HepG2 (cell line): ENCODE measurements at regions not wholly inside any gene's neighbourhood (a gene's known extent, or its start where the extent isn't known, plus 50 kb on each side); places are given as distances from the start of the nearest gene placed in this dataset.

ENCODE experiments used
- ATAC-seq: fragments of 200-7000 bp; cut with Tn5 transposase; 3 replicates; pipeline ENCODE4 v1.9.1; 2020; ENCODE audit warnings: mild to moderate bottlenecking, moderate library complexity
- BruUV-seq: library from RNA; stranded (reverse); fragments of 400-500 nt; replicated peaks from 2 replicates; lab custom pipeline; 2021; lab: Mats Ljungman, UMichigan
- CTCF ChIA-PET: fragments of 300-600 bp; formaldehyde crosslinking; extraction: SDS; loops from one replicate; lab custom pipeline; 2021; ENCODE audit warnings: low total read pairs, inconsistent platforms, low intra/inter-chr PET ratio; lab: Yijun Ruan, JAX
- POLR2A ChIA-PET: fragments of 350-600 bp; sonication (Branson Sonifier 250); formaldehyde crosslinking; loops from one replicate; lab custom pipeline; 2020; ENCODE audit warnings: antibody characterized with exemption, inconsistent platforms; lab: Yijun Ruan, JAX
- DNase-seq: peaks from one replicate; pipeline ENCODE4 v3.0.0-alpha.2; 2015; ENCODE audit warnings: low spot score
- FAIRE-seq: peaks from 3 replicates; lab custom pipeline; 2011; peaks lifted over from hg19 to GRCh38; lab: Jason Lieb, UNC
- H2AFZ ChIP-seq: one replicate; pipeline ENCODE4 v1.6.1; 2011; ENCODE audit warnings: low read length, inconsistent platforms
- H3K27ac ChIP-seq: fragments of 300-600 bp; 3 replicates; pipeline ENCODE4 v1.8.0; 2011; ENCODE audit warnings: mixed run types, mild to moderate bottlenecking, mixed read lengths, low read length, inconsistent platforms; ENCODE audit not compliant: insufficient read depth; ENCODE audit errors: extremely low read length
- H3K27me3 ChIP-seq, 2 experiments: fragments of 200-600 bp in 1 of 2; 2 replicates in 1 of 2; 3 replicates in 1 of 2; pipeline versions ENCODE4 v1.6.0 to v1.8.0; 2011; ENCODE audit warnings: low read length in 2 of 2, mild to moderate bottlenecking in 2 of 2, moderate library complexity in 2 of 2, inconsistent platforms in 1 of 2; ENCODE audit not compliant: insufficient read depth in 2 of 2, control insufficient read depth in 1 of 2
- H3K36me3 ChIP-seq, 2 experiments: fragments of 200-600 bp in 1 of 2; replicated peaks in 1 of 2; 2 replicates in 1 of 2; 3 replicates in 1 of 2; pipeline versions ENCODE4 v1.5.1 to v1.8.0; 2011; ENCODE audit warnings: low read length in 2 of 2, inconsistent platforms in 1 of 2; ENCODE audit not compliant: insufficient read depth in 2 of 2, control insufficient read depth in 1 of 2
- H3K4me1 ChIP-seq: 2 replicates; pipeline ENCODE4 v1.5.1; 2012; ENCODE audit warnings: low read length, inconsistent platforms; ENCODE audit not compliant: insufficient read depth
- H3K4me2 ChIP-seq: 2 replicates; pipeline ENCODE4 v1.6.0; 2011; ENCODE audit warnings: low read depth, low read length, inconsistent platforms
- H3K4me3 ChIP-seq, 3 experiments: fragments of 200-600 bp in 1 of 3; sonication (generic), shearing (Covaris generic) in 1 of 3; replicated peaks in 1 of 3; 2 replicates each; pipeline ENCODE4 v1.5.1; 2011 to 2016; ENCODE audit warnings: low read length in 3 of 3, inconsistent platforms in 2 of 3, low read depth in 2 of 3, mild to moderate bottlenecking in 2 of 3, control low read depth in 1 of 3, mixed read lengths in 1 of 3; ENCODE audit not compliant: insufficient read depth in 1 of 3
- H3K79me2 ChIP-seq: one replicate; pipeline ENCODE4 v1.6.1; 2011; ENCODE audit warnings: low read length, inconsistent platforms; ENCODE audit not compliant: insufficient read depth
- H3K9ac ChIP-seq: 2 replicates; pipeline ENCODE4 v1.6.0; 2011; ENCODE audit warnings: mild to moderate bottlenecking, low read depth, low read length, inconsistent platforms; ENCODE audit not compliant: insufficient read depth
- H3K9me3 ChIP-seq: 2 replicates; pipeline ENCODE4 v1.5.1; 2012; ENCODE audit warnings: mild to moderate bottlenecking, low read length
- H4K20me1 ChIP-seq: 2 replicates; pipeline ENCODE4 v1.6.0; 2011; ENCODE audit warnings: inconsistent platforms, mild to moderate bottlenecking, low read length, moderate library complexity; ENCODE audit not compliant: insufficient read depth
- ARHGAP35 ChIP-seq: sonication (generic); formaldehyde crosslinking; IDR thresholded peaks from 2 replicates; pipeline ENCODE4 v1.9.0; 2022; ENCODE audit warnings: mild to moderate bottlenecking, inconsistent platforms, moderate library complexity, missing genetic modification reagents, borderline replicate concordance
- THYN1 ChIP-seq: sonication (generic); formaldehyde crosslinking; IDR thresholded peaks from 2 replicates; pipeline ENCODE4 v1.8.1; 2023; ENCODE audit warnings: low read depth, mild to moderate bottlenecking, moderate library complexity, missing genetic modification reagents, borderline replicate concordance
- ZNF350 ChIP-seq: sonication (generic); formaldehyde crosslinking; IDR thresholded peaks from 2 replicates; pipeline ENCODE4 v1.4.0; 2020; ENCODE audit warnings: mild to moderate bottlenecking, low read depth, missing genetic modification reagents, borderline replicate concordance
- ZNF761 ChIP-seq: sonication (generic); formaldehyde crosslinking; conservative IDR thresholded peaks from 2 replicates; pipeline ENCODE4 v1.4.0; 2020; ENCODE audit warnings: mild to moderate bottlenecking, missing genetic modification reagents
- ZSCAN29 ChIP-seq: sonication (generic); formaldehyde crosslinking; conservative IDR thresholded peaks from 2 replicates; pipeline ENCODE4 v1.4.0; 2020; ENCODE audit warnings: mild to moderate bottlenecking, missing genetic modification reagents
- WGBS: methylation state at CpG from one replicate; pipeline ENCODE4 v1.1.6; 2017; ENCODE audit warnings: low lambda C conversion rate; 5-methylcytosine and 5-hydroxymethylcytosine counted together
- in situ Hi-C: cut with HindIII; loops from 2 replicates; pipeline ENCODE4 v1.10.0; 2017; ENCODE audit warnings: low pct_unique_long_range_greater_than_20kb; ENCODE audit not compliant: extremely low pct_ligation_motif_present
- intact Hi-C: fragments of 100-400 bp; cut with micrococcal nuclease; formaldehyde crosslinking; loops from one replicate; pipeline ENCODE4 v1.10.0; 2022; ENCODE audit not compliant: unreplicated experiment
- TF ChIP-seq, protein P1 (sequence below): sonication (generic); formaldehyde crosslinking; IDR thresholded peaks from 2 replicates; pipeline ENCODE4 v1.8.0; 2022; ENCODE audit warnings: mild to moderate bottlenecking, missing genetic modification reagents, moderate library complexity

DNA sequence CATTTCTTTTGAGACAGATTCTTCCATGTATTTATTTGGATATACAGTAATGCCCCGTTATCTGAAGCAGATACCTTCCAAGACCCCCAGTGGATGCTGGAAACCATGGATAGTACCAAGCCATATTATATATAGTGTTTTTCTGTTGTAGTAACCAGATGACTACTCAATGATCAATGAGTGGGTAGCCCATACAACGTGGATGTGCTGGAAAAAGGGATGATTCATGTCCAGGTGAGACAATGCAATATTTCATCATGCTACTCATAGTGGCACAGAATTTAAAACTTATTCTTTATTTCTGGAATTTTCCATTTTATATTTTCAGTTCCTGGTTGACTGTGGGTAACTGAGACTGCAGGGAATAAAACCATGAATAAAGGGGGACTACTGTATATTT is 427.5 kb downstream of the METTL15 start:
- intact Hi-C loops: no loop called here
- FAIRE-seq: no peak
- BruUV-seq: no TSS peak
- no peak overlapping the region for H3K4me3 ChIP-seq
- no peaks in the 10 kb centered on the region for H3K9me3 ChIP-seq
- TF ChIP-seq ARHGAP35 (CRISPR knock-in tag) (no peak), ZNF350 (CRISPR knock-in tag) (no peak), ZNF761 (CRISPR knock-in tag) (no peak), ZSCAN29 (CRISPR knock-in tag) (no peak), THYN1 (CRISPR knock-in tag) (no peak)
- TF ChIP-seq, protein P1, sequence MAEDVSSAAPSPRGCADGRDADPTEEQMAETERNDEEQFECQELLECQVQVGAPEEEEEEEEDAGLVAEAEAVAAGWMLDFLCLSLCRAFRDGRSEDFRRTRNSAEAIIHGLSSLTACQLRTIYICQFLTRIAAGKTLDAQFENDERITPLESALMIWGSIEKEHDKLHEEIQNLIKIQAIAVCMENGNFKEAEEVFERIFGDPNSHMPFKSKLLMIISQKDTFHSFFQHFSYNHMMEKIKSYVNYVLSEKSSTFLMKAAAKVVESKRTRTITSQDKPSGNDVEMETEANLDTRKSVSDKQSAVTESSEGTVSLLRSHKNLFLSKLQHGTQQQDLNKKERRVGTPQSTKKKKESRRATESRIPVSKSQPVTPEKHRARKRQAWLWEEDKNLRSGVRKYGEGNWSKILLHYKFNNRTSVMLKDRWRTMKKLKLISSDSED: no peak
- TF ChIP-seq, all 625 proteins: peak for 0
- no peak overlapping the region for H3K9ac ChIP-seq
- ATAC-seq (no peak), DNase-seq (no peak)
- H3K27ac ChIP-seq: no peak overlapping the region
- POLR2A ChIA-PET: no interaction called here
- H3K36me3 ChIP-seq: no peaks in the 10 kb centered on the region
- H3K79me2 ChIP-seq: no peaks in the 10 kb centered on the region
- in situ Hi-C loops: no loop called here
- 10% methylated on average over 2 of the region's 2 CpGs for WGBS
- H3K4me2 ChIP-seq: no peak overlapping the region
- no peak overlapping the region for H2AFZ ChIP-seq
- no peaks in the 10 kb centered on the region; a peak in 1 of 5 replicates for H3K27me3 ChIP-seq
- CTCF ChIA-PET: no interaction called here
- no peaks in the 10 kb centered on the region for H3K4me1 ChIP-seq
- no peaks in the 10 kb centered on the region for H4K20me1 ChIP-seq
